ENCODE measurements at regions not wholly inside any gene's neighbourhood (a gene's known extent, or its start where the extent isn't known, plus 50 kb on each side); places are given as distances from the start of the nearest gene placed in this dataset.
A peak's percentile ranks its signal among the peaks of the same experiment; 100 is the strongest.
"Not testable (repeated sequence)": the region's sequence is repeated elsewhere in the genome, so short reads cannot be mapped to it uniquely, and the experiment has no call there.

- DNase-seq = no peak
Measured at GRCh38 chr16:29126616-29127015, 141.8 kb downstream of the LAT start.

- peak; percentile 88 for DNase-seq
Measured at GRCh38 chr16:29126057-29126494, 141.2 kb downstream of the LAT start.

- no peak for DNase-seq
Measured at GRCh38 chr16:29124828-29125227, 140.0 kb downstream of the LAT start.

DNA sequence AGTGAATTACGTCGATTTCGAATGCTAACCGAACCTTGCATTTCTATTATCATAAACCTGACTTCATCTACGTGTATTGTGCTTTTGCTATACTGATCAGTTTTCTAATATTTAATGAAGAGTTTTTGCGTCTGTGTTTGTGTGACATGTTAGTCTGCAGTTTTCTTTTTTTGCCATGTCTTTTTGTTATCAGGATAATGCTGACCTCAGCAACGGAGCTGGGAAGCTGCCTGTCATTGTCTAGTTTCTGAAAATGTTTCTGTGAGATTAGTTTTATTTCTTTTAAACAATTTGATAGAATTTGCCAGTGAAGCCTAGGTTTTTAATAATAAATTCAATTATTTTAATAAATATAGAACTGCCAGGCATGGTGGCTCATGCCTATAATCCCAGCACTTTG is 139.3 kb downstream of the LAT start:
- DNase-seq = not testable (repeated sequence)

DNA sequence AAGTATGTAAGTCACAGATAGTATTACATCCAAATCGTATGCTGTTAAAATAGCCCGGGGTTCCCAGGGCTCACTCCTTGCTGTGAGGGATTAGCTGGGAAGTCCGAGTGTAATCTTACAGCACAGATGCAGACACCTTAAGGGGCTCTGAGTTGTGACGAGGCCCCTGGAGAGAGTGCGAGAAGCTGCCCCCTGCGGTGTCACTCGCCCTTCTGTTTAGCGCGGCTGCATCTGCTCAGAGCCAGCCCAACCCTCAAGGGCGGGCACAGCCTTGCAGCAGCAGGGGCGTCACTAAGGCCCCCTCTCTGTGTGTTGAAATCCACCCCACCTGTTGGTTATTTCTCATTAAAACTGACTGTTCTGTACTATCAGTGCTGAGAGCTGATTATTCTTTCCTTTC is 135.8 kb downstream of the LAT start:
- not testable (repeated sequence) for DNase-seq

DNA sequence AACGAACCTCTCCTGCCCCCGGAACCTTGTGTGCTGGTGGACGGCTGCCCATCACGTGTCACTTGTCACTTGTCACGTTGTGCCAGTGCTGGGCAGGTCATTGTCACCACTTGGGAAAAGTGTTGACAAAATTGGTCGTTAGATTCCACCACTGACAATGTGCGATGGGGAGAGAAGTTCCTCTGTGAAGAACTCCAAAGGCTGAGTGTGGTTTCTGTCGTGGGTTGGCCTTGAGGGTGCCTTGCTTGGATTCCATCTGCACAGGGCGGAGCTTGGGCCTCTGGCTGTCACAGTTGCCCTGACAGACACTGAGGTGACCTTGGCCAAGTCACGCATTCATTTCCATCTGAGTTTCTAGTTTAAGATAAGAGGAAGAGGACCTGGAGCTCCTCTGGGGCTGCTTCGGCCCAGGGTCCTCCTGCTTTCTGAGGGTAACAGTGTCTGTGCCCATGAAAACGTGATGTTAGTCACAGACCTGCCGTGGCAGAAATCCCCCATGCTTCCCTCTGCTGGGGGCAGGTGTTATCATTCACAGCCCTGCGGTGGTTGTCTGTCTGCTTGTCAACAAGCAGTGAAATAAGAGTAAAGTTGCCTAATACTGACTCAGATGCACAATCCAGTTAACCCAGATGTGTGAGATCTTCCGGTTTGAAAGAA is 133.6 kb downstream of the LAT start:
- DNase-seq = peak; percentile 63

DNA sequence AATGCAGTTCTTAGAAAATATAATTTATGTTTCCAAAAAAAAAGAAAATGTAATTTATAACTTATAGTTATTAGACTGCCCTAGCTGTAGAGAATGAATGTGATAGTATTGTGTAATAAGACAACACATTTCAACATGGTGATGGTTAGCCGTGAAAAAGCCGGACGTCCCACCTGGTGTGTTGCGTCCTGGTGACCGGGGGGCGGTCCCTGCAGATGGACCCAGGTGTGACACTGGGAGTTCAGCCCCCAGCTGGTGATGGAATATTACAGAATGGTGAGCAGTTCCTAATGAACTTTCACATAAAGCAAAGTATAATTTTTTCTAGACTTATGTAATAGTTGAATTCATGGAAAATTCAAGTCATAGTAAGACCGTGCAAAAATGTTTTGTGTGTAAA is 132.8 kb downstream of the LAT start:
- no peak for DNase-seq

- DNase-seq = no peak
Measured at GRCh38 chr16:29116980-29117379, 132.1 kb downstream of the LAT start.

DNA sequence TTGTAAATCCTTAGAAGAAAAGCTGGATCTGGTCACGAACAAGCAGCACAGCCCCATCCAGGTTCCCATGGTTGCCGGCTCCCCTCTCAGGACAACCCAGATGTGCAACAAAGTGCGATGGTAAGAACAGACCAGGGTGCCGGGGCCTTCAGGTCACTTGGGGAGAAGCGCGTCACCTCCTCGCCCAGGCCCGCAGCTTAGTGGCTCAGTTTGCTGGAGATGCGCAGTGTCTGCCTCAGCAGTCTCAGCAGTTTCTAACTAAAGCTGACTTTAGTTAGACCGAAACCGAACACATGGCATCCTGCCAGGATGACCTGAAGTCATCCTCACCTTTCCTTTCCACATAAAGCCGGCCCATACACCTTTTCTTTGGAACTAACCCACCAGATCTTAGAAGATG is 131.4 kb downstream of the LAT start:
- DNase-seq = not testable (repeated sequence)

DNA sequence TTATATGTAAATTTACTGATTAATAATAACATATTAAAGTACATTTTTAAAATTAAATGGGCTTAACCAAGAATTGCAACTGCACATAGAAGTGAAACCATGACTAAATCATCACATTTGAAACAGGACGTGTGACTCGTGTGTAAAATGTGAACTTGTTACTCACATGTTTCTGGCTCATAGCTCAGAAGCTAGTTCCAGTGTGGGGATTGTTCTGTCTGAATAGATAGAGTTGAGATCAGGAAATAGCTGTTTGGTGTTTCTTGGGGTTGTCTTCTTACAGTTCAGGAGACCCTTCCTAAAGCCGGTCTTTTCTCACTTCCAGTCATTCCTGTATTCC is 130.9 kb downstream of the LAT start:
- peak; percentile 90 for DNase-seq

DNA sequence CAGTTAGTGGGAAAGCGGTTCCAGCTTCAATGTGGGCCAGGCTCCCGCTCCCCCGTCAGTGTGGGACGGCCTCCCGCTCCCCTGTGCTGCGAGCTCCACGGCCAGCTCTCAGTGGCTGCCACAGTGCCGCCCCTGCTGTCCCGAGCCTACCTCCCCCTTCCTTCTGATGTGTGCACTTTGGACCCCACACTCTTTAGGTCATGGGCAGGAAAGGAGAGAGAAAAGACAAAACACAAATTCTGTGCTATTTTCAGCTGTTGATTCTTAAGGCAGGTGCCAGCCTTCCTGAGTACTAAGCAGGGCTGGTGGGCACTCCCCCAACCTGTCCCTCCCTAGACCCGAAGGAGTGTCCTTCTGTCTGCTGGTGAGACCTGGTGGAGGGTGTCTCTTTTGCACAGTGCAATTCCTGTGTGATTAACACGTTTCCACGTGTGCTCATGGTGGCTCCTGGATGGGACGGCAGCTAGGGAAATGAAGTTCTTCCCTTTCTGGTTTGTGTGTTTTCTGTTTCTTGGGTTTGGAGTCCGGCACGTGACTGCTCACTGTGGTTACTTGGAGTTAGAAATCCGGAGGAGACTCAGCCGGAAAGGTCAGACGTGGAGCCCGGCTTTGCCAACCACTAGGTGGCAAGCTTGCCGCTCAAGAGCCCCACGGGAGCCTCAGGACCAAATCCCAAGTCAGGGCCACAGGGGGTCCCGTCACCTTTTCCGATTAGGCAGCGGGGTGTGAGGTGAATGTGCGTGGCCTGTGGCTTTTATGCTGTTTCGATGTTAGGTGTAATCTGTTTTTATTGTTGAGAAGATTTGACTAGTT is 130.3 kb downstream of the LAT start:
- peak; percentile 91 for DNase-seq

GRCh38 chr16:29114574-29114973 is 129.7 kb downstream of the LAT start:
- DNase-seq = no peak

DNA sequence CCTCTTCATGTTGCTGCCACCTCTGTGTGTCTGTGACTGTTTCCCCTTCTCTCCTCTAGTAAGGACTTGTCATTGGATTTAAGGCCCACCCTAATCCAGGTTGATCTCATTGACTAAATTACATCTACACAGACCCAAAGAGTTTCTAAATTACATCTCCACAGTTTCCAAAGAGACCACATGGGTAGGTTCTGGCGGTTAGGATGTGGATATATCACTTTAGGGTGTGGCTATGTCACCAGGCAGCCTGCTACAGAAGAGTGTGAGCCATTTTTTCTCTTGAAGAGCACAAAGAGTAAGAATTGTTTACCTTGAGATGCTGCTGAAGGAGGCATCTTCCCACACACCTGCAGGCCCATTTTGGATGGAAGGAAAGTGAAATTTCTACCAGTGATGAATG is 128.6 kb downstream of the LAT start:
- not testable (repeated sequence) for DNase-seq

GRCh38 chr16:29112755-29113347 is 128.0 kb downstream of the LAT start:
- DNase-seq = no peak

- not testable (repeated sequence) for DNase-seq
Measured at GRCh38 chr16:29111901-29112680, 127.2 kb downstream of the LAT start.

- no peak for DNase-seq
Measured at GRCh38 chr16:29111421-29111820, 126.6 kb downstream of the LAT start.

GRCh38 chr16:29108625-29109169 is 123.8 kb downstream of the LAT start:
- DNase-seq = peak; percentile 69

GRCh38 chr16:29107299-29107698 is 122.4 kb downstream of the LAT start:
- no peak for DNase-seq

GRCh38 chr16:29106259-29106908 is 121.5 kb downstream of the LAT start:
- not testable (repeated sequence) for DNase-seq

DNA sequence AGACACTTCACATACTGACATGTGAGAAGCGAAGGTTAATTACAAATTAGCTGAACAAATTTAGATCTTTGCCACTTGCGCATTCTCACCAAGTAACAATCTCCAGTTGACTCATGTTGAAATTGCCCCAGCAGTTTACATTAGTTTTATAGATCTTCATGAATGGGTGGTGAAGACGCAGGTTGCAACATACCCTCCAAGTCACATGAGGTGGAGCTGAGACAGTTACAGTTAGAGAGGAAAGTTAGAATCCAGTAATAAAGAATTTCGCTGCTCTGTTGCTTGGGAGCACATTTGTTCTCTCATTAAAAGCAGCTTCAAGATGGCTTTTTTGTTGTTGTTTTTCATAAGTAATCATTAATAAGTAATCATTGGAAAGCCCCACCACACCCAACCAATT is 119.7 kb downstream of the LAT start:
- peak; percentile 51 for DNase-seq

DNA sequence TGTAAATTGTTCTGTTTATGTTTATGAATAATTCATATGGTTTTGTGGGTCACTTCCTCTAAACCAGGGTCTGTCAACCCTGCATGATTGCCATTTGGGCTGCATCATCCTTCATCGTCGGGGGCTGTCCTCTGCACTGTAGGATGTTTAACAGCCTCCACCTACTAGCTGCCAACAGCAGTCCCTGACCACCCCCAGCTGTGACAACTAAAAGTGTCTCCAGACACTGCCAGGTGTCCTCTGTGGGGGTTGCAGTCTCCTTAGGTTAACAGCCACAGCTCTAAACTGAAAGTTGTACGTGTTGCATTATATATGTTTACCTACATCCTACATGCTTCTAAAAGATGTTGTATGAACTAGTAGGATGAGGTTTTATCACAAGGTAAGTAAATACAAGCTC is 113.1 kb downstream of the LAT start:
- DNase-seq = not testable (repeated sequence)
